ENCODE measurements at regions not wholly inside any gene's neighbourhood (a gene's known extent, or its start where the extent isn't known, plus 50 kb on each side); places are given as distances from the start of the nearest gene placed in this dataset.

DNA sequence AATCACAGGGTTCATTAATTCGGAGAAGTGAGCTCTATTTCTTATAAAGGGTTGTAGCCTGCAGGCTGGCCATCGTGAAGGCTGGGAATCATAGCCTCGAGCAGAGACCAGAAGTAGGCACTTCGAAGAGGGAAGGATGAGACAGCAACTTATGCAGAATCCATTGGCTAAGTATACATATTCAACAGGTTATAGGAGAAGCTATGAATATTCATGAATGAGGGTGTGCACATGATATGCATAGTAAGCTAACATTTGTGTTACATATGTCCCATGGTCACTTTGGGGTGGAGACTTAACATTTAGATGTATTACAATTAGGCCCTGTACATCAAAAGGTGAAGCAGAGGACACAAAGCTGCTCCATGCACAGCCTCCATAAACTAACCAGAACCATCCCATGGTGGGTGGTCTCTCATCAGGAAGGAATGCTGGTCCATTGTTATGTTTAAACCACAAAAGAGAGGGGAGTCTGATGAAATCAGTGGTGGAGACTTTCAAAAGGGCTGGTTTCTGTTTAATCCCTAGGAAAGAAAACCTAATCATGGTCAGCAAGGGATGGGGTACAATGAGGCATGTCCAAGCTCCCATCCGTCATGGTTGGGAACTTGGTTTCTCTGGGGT is 80.8 kb upstream of the FHIT start:
- no peaks in the 10 kb centered on the region for H3K9me3 Mint-ChIP-seq (ENCODE audit: unreplicated experiment)
- POLR2A ChIA-PET: no interaction called here
- H3K27me3 ChIP-seq (replicated peaks; ENCODE audit: control insufficient read depth, insufficient read depth, low read length): no peaks in the 10 kb centered on the region
- TF ChIP-seq, protein P1, sequence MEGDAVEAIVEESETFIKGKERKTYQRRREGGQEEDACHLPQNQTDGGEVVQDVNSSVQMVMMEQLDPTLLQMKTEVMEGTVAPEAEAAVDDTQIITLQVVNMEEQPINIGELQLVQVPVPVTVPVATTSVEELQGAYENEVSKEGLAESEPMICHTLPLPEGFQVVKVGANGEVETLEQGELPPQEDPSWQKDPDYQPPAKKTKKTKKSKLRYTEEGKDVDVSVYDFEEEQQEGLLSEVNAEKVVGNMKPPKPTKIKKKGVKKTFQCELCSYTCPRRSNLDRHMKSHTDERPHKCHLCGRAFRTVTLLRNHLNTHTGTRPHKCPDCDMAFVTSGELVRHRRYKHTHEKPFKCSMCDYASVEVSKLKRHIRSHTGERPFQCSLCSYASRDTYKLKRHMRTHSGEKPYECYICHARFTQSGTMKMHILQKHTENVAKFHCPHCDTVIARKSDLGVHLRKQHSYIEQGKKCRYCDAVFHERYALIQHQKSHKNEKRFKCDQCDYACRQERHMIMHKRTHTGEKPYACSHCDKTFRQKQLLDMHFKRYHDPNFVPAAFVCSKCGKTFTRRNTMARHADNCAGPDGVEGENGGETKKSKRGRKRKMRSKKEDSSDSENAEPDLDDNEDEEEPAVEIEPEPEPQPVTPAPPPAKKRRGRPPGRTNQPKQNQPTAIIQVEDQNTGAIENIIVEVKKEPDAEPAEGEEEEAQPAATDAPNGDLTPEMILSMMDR (IDR thresholded peaks at IDR 0.05; ENCODE audit: insufficient read depth in 1 of 2, low read depth in 1 of 2, low read length in 1 of 2, severe bottlenecking in 1 of 2, unreplicated experiment in 1 of 2): no peak
- no peak for DNase-seq
- H3K4me3 Mint-ChIP-seq (ENCODE audit: unreplicated experiment): no peak overlapping the region
- H3K4me3 ChIP-seq (ENCODE audit: low read depth, low read length): no peak overlapping the region
- H3K27ac Mint-ChIP-seq (ENCODE audit: unreplicated experiment): no peak overlapping the region
- no peaks in the 10 kb centered on the region for H3K36me3 ChIP-seq (ENCODE audit: control insufficient read depth, insufficient read depth, low read length)
- no TSS peak for BruUV-seq (replicated peaks)
- no peaks in the 10 kb centered on the region for H3K4me1 Mint-ChIP-seq (ENCODE audit: low read depth, unreplicated experiment)
- H3K27me3 Mint-ChIP-seq (ENCODE audit: insufficient read depth, unreplicated experiment): peaks cover 14% of the 10 kb centered on the region
- H3K36me3 Mint-ChIP-seq (ENCODE audit: insufficient read depth, unreplicated experiment): no peaks in the 10 kb centered on the region
- no peaks in the 10 kb centered on the region for H3K4me1 ChIP-seq
- H3K9me3 ChIP-seq: no peaks in the 10 kb centered on the region
- CTCF ChIA-PET: no interaction called here
- intact Hi-C loops (cut with micrococcal nuclease; ENCODE audit: unreplicated experiment): no loop called here

GRCh38 chr3:61333192-61333961 is 82.1 kb upstream of the FHIT start:
- H3K9me3 Mint-ChIP-seq (ENCODE audit: unreplicated experiment): no peaks in the 10 kb centered on the region
- POLR2A ChIA-PET: no interaction called here
- no peak for DNase-seq
- H3K4me1 ChIP-seq: no peaks in the 10 kb centered on the region
- H3K36me3 Mint-ChIP-seq (ENCODE audit: insufficient read depth, unreplicated experiment): no peaks in the 10 kb centered on the region
- no peaks in the 10 kb centered on the region for H3K9me3 ChIP-seq
- H3K27ac Mint-ChIP-seq (ENCODE audit: unreplicated experiment): no peak overlapping the region
- no peaks in the 10 kb centered on the region for H3K27me3 ChIP-seq (replicated peaks; ENCODE audit: control insufficient read depth, insufficient read depth, low read length)
- no peak overlapping the region for H3K4me3 Mint-ChIP-seq (ENCODE audit: unreplicated experiment)
- intact Hi-C loops (cut with micrococcal nuclease; ENCODE audit: unreplicated experiment): no loop called here
- H3K4me3 ChIP-seq (ENCODE audit: low read depth, low read length): no peak overlapping the region
- no peaks in the 10 kb centered on the region for H3K4me1 Mint-ChIP-seq (ENCODE audit: low read depth, unreplicated experiment)
- CTCF ChIA-PET: no interaction called here
- no peaks in the 10 kb centered on the region for H3K36me3 ChIP-seq (ENCODE audit: control insufficient read depth, insufficient read depth, low read length)
- no TSS peak for BruUV-seq (replicated peaks)
- TF ChIP-seq, protein P1 (IDR thresholded peaks at IDR 0.05; ENCODE audit: insufficient read depth in 1 of 2, low read depth in 1 of 2, low read length in 1 of 2, severe bottlenecking in 1 of 2, unreplicated experiment in 1 of 2): no peak
- H3K27me3 Mint-ChIP-seq (ENCODE audit: insufficient read depth, unreplicated experiment): peaks cover 14% of the 10 kb centered on the region

- CTCF ChIA-PET: no interaction called here
- Mint-ChIP-seq H3K4me1 (ENCODE audit: low read depth, unreplicated experiment) (no peaks in the 10 kb centered on the region), H3K27ac (ENCODE audit: unreplicated experiment) (no peak overlapping the region), H3K36me3 (ENCODE audit: insufficient read depth, unreplicated experiment) (no peaks in the 10 kb centered on the region), H3K9me3 (ENCODE audit: unreplicated experiment) (no peaks in the 10 kb centered on the region), H3K4me3 (ENCODE audit: unreplicated experiment) (no peak overlapping the region), H3K27me3 (ENCODE audit: insufficient read depth, unreplicated experiment) (peaks cover 10% of the 10 kb centered on the region)
- intact Hi-C loops (cut with micrococcal nuclease; ENCODE audit: unreplicated experiment): no loop called here
- Histone ChIP-seq H3K4me3 (ENCODE audit: low read depth, low read length) (no peak overlapping the region), H3K4me1 (no peaks in the 10 kb centered on the region), H3K27me3 (replicated peaks; ENCODE audit: control insufficient read depth, insufficient read depth, low read length) (no peaks in the 10 kb centered on the region), H3K36me3 (ENCODE audit: control insufficient read depth, insufficient read depth, low read length) (no peaks in the 10 kb centered on the region), H3K9me3 (no peaks in the 10 kb centered on the region)
- no peak for DNase-seq
- BruUV-seq (replicated peaks): no TSS peak
- TF ChIP-seq, protein P1 (IDR thresholded peaks at IDR 0.05; ENCODE audit: insufficient read depth in 1 of 2, low read depth in 1 of 2, low read length in 1 of 2, severe bottlenecking in 1 of 2, unreplicated experiment in 1 of 2): no peak
- POLR2A ChIA-PET: no interaction called here
Observed at GRCh38 chr3:61334783-61335182, 83.5 kb upstream of the FHIT start.
